GM12878 (cell line): ENCODE measurements at regions not wholly inside any gene's neighbourhood (a gene's known extent, or its start where the extent isn't known, plus 50 kb on each side); places are given as distances from the start of the nearest gene placed in this dataset.

Experiments
- ATAC-seq: fragments of 200-7000 bp; cut with Tn5 transposase; 3 replicates; pipeline ENCODE4 v1.9.1; 2020; ENCODE audit warnings: mild to moderate bottlenecking, moderate library complexity
- BruUV-seq: library from RNA; stranded (reverse); fragments of 400-500 nt; replicated peaks from 2 replicates; lab custom pipeline; 2021; lab: Mats Ljungman, UMichigan
- CTCF ChIA-PET: fragments of 300-600 bp; sonication (Branson Sonifier 250); formaldehyde crosslinking; extraction: SDS; loops from one replicate; lab custom pipeline; 2021; ENCODE audit warnings: inconsistent platforms; lab: Yijun Ruan, JAX
- POLR2A ChIA-PET: fragments of 350-600 bp; formaldehyde crosslinking; extraction: SDS; loops from one replicate; lab custom pipeline; 2021; ENCODE audit warnings: inconsistent platforms; lab: Charles Lee
- RAD21 ChIA-PET: fragments of 300-600 bp; sonication (Branson Sonifier 250); formaldehyde crosslinking; loops from one replicate; lab custom pipeline; 2023; ENCODE audit warnings: antibody characterized with exemption; ENCODE audit not compliant: unreplicated experiment; lab: Charles Lee
- SMC1A ChIA-PET: fragments of 300-600 bp; sonication (Branson Sonifier 250); formaldehyde crosslinking; loops from one replicate; lab custom pipeline; 2023; ENCODE audit not compliant: unreplicated experiment, uncharacterized antibody; lab: Charles Lee
- DNase-seq: peaks from one replicate; pipeline ENCODE4 v3.0.0-alpha.2; 2011; ENCODE audit warnings: low read depth, low spot score
- FAIRE-seq: peaks from 3 replicates; lab custom pipeline; 2011; peaks lifted over from hg19 to GRCh38; lab: Jason Lieb, UNC
- H2AFZ ChIP-seq: 2 replicates; pipeline ENCODE4 v1.6.0; 2011; ENCODE audit warnings: low read depth, low read length, control low read depth; ENCODE audit not compliant: control insufficient read depth
- H3K27ac ChIP-seq: 2 replicates; pipeline ENCODE4 v1.5.1; 2011; ENCODE audit warnings: control low read depth; ENCODE audit not compliant: control insufficient read depth, insufficient read depth
- H3K27me3 ChIP-seq, 2 experiments: replicated peaks in 1 of 2; 2 replicates each; pipeline versions ENCODE4 v1.6.0 to v1.6.1; 2011; ENCODE audit warnings: low read length in 1 of 2; ENCODE audit not compliant: control insufficient read depth in 2 of 2, insufficient read depth in 2 of 2
- H3K36me3 ChIP-seq, 2 experiments: 2 replicates each; pipeline ENCODE4 v1.5.1; 2011; ENCODE audit warnings: low read length in 1 of 2; ENCODE audit not compliant: control insufficient read depth in 2 of 2, insufficient read depth in 2 of 2
- H3K4me1 ChIP-seq: 2 replicates; pipeline ENCODE4 v1.6.1; 2011; ENCODE audit warnings: mild to moderate bottlenecking, low read length, moderate library complexity, mixed read lengths; ENCODE audit not compliant: control insufficient read depth, insufficient read depth
- H3K4me2 ChIP-seq: 2 replicates; pipeline ENCODE4 v1.6.0; 2011; ENCODE audit warnings: control low read depth; ENCODE audit not compliant: control insufficient read depth, insufficient read depth
- H3K4me3 ChIP-seq: fragments of 200-600 bp; sonication (generic); 2 replicates; pipeline ENCODE4 v1.5.1; 2016
- H3K79me2 ChIP-seq: 2 replicates; pipeline ENCODE4 v1.6.0; 2011; ENCODE audit warnings: low read length; ENCODE audit not compliant: control insufficient read depth, insufficient read depth
- H3K9ac ChIP-seq: 2 replicates; pipeline ENCODE4 v1.8.0; 2011; ENCODE audit warnings: low read length, control low read depth, mixed read lengths; ENCODE audit not compliant: control insufficient read depth, insufficient read depth
- H3K9me3 ChIP-seq: replicated peaks from 3 replicates; pipeline ENCODE4 v1.5.1; 2011; ENCODE audit warnings: mild to moderate bottlenecking, low read length; ENCODE audit not compliant: control insufficient read depth, insufficient read depth
- H4K20me1 ChIP-seq: 2 replicates; pipeline ENCODE4 v1.6.0; 2011; ENCODE audit not compliant: control insufficient read depth, insufficient read depth
- BACH1 ChIP-seq: fragments of 450-650 bp; IDR thresholded peaks from 2 replicates; pipeline ENCODE4 v1.6.1; 2017; ENCODE audit warnings: mild to moderate bottlenecking, borderline replicate concordance
- CBFB ChIP-seq: IDR thresholded peaks from 2 replicates; pipeline ENCODE4 v1.6.1; 2016; ENCODE audit warnings: antibody characterized with exemption, low read depth
- CREB1 ChIP-seq: IDR thresholded peaks from 2 replicates; pipeline ENCODE4 v1.6.1; 2012; ENCODE audit warnings: low read depth, mild to moderate bottlenecking, inconsistent platforms
- EZH2 ChIP-seq: IDR thresholded peaks from 2 replicates; pipeline ENCODE4 v1.6.1; 2012; ENCODE audit warnings: low read depth, mild to moderate bottlenecking, control low read depth, inconsistent platforms, low read length, borderline replicate concordance; ENCODE audit not compliant: control insufficient read depth
- JUND ChIP-seq: IDR thresholded peaks from 2 replicates; pipeline ENCODE4 v1.6.1; 2012; ENCODE audit warnings: low read depth, mild to moderate bottlenecking, low read length, improper control_type of control experiment, moderate library complexity
- LARP7 ChIP-seq: fragments of 450-650 bp; IDR thresholded peaks from 2 replicates; pipeline ENCODE4 v1.6.1; 2017; ENCODE audit warnings: mild to moderate bottlenecking
- POLR2A ChIP-seq: IDR thresholded peaks from 2 replicates; pipeline ENCODE4 v1.6.1; 2011; ENCODE audit warnings: low read depth, mild to moderate bottlenecking, low read length
- SIN3A ChIP-seq: IDR thresholded peaks from 2 replicates; pipeline ENCODE4 v1.6.1; 2012; ENCODE audit warnings: low read depth, low read length, improper control_type of control experiment
- SPI1 ChIP-seq: IDR thresholded peaks from 2 replicates; pipeline ENCODE4 v1.6.1; 2011; ENCODE audit warnings: low read depth, mild to moderate bottlenecking, low read length, moderate library complexity, borderline replicate concordance; ENCODE audit not compliant: insufficient read depth
- TARDBP ChIP-seq: IDR thresholded peaks from 2 replicates; pipeline ENCODE4 v1.6.1; 2016; ENCODE audit warnings: borderline replicate concordance
- TCF7 ChIP-seq: IDR thresholded peaks from 2 replicates; pipeline ENCODE4 v1.6.1; 2014; ENCODE audit warnings: antibody characterized with exemption, borderline replicate concordance
- WGBS: methylation state at CpG from one replicate; pipeline ENCODE4 v1.1.6; 2016; ENCODE audit warnings: low lambda C conversion rate; ENCODE audit not compliant: insufficient replicate concordance, insufficient coverage; ENCODE audit errors: missing lambda C conversion rate; 5-methylcytosine and 5-hydroxymethylcytosine counted together
- in situ Hi-C: fragments of 300-500 bp; cut with MboI; formaldehyde crosslinking; loops from 9 replicates; pipeline ENCODE4 v1.14.3; 2018; ENCODE audit warnings: mixed read lengths
- intact Hi-C: fragments of 100-400 bp; cut with micrococcal nuclease; formaldehyde crosslinking; loops from one replicate; pipeline ENCODE4 v1.14.2; 2022; ENCODE audit not compliant: unreplicated experiment
- TF ChIP-seq, protein P1 (sequence below): IDR thresholded peaks from 2 replicates; pipeline ENCODE4 v1.6.1; 2011; ENCODE audit warnings: borderline replicate concordance, low read depth, mild to moderate bottlenecking, moderate library complexity, low read length; ENCODE audit not compliant: insufficient read depth, poor library complexity, severe bottlenecking
- TF ChIP-seq, protein P2 (sequence below): fragments of 450-650 bp; IDR thresholded peaks from 2 replicates; pipeline ENCODE4 v1.6.1; 2017; ENCODE audit warnings: borderline replicate concordance

- Histone ChIP-seq H3K4me1 (no peaks in the 10 kb centered on the region), H3K79me2 (no peaks in the 10 kb centered on the region), H3K36me3 (no peaks in the 10 kb centered on the region), H3K9me3 (no peaks in the 10 kb centered on the region), H3K4me2 (no peak overlapping the region), H2AFZ (no peak overlapping the region), H3K27ac (no peak overlapping the region), H3K27me3 (no peaks in the 10 kb centered on the region), H3K9ac (no peak overlapping the region)
- ChIA-PET CTCF (interaction anchor here (0.7 kb wide), 1 partner anchor 119 kb away, joined by 3 read pairs; no protein-coding TSS in a partner anchor), POLR2A (no interaction called here), RAD21 (no interaction called here)
- ATAC-seq, result no peak
- FAIRE-seq, result no peak
- no peak for DNase-seq
- no TSS peak for BruUV-seq
- in situ Hi-C loops, result no loop called here
- no peak for TF ChIP-seq CBFB
- TF ChIP-seq SPI1, result peak; percentile 33; the same call in 1 of the 2 replicates
- TF ChIP-seq, all 136 proteins: peak for 1
- intact Hi-C loops, result no loop called here
- SMC1A ChIA-PET, result no interaction called here
- Histone ChIP-seq H4K20me1 (no peaks in the 10 kb centered on the region), H3K4me3 (no peak overlapping the region)
- 53% methylated on average over 5 of the region's 5 CpGs for WGBS
Observed at GRCh38 chr17:31715446-31715845, 143.6 kb downstream of the COPRS start.

DNA sequence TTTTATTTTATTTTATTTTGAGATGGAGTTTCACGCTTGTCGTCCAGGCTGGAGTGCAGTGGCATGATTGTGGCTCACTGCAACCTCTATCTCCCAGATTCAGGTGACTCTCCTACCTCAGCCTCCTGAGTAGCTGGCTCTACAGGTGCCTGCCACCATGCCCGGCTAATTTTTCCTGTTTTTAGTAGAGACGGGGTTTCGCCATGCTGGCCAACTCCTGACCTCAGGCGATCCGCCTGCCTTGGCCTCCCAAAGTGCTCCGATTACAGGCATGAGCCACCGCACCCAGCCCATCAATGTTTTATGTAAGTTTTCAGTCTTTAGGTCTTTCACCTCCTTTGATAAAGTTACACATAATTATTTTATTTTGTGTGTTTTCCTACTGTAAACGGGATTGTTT is 154.6 kb downstream of the COPRS start:
- BruUV-seq, result no TSS peak
- Histone ChIP-seq H3K36me3 (no peaks in the 10 kb centered on the region), H3K27me3 (no peaks in the 10 kb centered on the region; a peak in 2 of 4 replicates), H3K4me1 (no peaks in the 10 kb centered on the region), H3K9me3 (no peaks in the 10 kb centered on the region), H3K27ac (no peak overlapping the region), H4K20me1 (no peaks in the 10 kb centered on the region), H3K4me2 (no peak overlapping the region), H2AFZ (no peak overlapping the region), H3K9ac (no peak overlapping the region), H3K79me2 (no peaks in the 10 kb centered on the region), H3K4me3 (no peak overlapping the region)
- DNase-seq (no peak), ATAC-seq (no peak), FAIRE-seq (no peak)
- ChIA-PET SMC1A (no interaction called here), CTCF (no interaction called here), POLR2A (no interaction called here), RAD21 (no interaction called here)
- intact Hi-C loops (no loop called here), in situ Hi-C loops (no loop called here)
- TF ChIP-seq POLR2A, result no peak
- TF ChIP-seq JUND, result no peak
- no peak for TF ChIP-seq SIN3A
- TF ChIP-seq EZH2, result no peak
- TF ChIP-seq BACH1, result no peak
- no peak for TF ChIP-seq LARP7
- TF ChIP-seq, protein P1, sequence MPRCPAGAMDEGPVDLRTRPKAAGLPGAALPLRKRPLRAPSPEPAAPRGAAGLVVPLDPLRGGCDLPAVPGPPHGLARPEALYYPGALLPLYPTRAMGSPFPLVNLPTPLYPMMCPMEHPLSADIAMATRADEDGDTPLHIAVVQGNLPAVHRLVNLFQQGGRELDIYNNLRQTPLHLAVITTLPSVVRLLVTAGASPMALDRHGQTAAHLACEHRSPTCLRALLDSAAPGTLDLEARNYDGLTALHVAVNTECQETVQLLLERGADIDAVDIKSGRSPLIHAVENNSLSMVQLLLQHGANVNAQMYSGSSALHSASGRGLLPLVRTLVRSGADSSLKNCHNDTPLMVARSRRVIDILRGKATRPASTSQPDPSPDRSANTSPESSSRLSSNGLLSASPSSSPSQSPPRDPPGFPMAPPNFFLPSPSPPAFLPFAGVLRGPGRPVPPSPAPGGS, result no peak
- no peak for TF ChIP-seq TCF7
- no peak for TF ChIP-seq TARDBP
- TF ChIP-seq, protein P2, sequence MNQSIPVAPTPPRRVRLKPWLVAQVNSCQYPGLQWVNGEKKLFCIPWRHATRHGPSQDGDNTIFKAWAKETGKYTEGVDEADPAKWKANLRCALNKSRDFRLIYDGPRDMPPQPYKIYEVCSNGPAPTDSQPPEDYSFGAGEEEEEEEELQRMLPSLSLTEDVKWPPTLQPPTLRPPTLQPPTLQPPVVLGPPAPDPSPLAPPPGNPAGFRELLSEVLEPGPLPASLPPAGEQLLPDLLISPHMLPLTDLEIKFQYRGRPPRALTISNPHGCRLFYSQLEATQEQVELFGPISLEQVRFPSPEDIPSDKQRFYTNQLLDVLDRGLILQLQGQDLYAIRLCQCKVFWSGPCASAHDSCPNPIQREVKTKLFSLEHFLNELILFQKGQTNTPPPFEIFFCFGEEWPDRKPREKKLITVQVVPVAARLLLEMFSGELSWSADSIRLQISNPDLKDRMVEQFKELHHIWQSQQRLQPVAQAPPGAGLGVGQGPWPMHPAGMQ, result no peak
- TF ChIP-seq CREB1, result no peak
- 36% methylated on average over 10 of the region's 10 CpGs for WGBS
